ENCODE measurements at regions not wholly inside any gene's neighbourhood (a gene's known extent, or its start where the extent isn't known, plus 50 kb on each side); places are given as distances from the start of the nearest gene placed in this dataset.

DNA sequence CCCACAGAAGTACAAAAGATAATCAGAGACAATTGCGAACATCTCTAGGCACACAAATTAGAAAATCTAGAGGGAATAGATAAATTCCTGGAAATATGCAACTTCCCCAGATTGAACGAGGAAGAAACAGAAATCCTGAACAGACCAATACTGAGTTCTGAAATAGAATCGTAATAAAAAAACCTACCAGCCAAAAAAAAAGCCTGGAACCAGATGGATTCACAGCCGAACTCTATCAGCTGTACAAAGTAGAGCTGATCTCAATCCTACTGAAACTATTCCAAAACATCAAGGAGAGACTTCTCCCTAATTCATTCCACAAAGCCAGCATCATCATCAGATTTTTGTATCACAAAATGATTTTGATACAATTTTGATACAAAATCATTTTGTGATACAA is 206.4 kb downstream of the REEP3 start:
- intact Hi-C loops (cut with micrococcal nuclease), result loop anchor here (10.0 kb wide), 1 partner anchor 913 kb away; the partner anchor contains the start of gene EGR2

- intact Hi-C loops (cut with micrococcal nuclease), result no loop called here
Observed at GRCh38 chr10:63735305-63735704, 214.1 kb downstream of the REEP3 start.

- intact Hi-C loops (cut with micrococcal nuclease), result no loop called here
Observed at GRCh38 chr10:63738410-63738809, 217.2 kb downstream of the REEP3 start.

DNA sequence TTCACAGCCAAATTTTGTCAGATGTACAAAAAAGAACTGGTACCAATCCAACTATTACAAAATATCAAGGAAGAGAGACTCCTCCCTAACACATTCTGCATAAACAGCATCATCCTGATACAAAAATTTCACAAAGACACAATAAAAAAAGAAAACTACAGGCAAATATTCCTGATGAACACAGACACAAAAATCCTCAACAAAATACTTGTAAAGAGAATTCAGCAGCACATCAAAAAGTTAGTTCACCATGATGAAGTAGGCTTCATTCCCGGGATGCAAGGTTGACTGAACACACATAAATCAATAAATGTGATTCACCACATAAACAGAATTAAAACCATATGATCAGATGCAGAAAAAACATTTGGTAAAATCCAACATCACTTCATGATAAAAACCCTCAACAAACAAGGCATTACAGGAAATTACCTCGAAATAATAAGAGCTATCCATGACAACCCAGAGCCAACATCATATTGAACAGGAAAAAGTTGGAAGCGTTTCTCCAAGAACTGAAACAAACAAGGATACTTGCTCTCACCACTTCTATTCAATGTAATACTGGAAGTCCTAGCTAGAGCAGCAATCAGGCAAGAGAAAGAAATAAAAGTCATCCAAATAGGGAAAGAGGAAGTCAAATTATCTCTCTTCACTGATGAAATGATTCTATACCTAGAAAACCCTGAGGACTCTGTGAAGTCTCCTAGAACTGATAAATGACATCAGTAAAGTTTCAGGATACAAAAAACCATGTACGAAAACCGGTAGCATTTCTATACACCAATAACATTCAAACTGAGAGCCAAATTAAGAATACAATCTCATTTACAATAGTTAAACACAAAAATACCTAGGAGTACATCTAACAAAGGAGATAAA is 223.1 kb downstream of the REEP3 start:
- intact Hi-C loops (cut with micrococcal nuclease), result no loop called here

- intact Hi-C loops (cut with micrococcal nuclease), result no loop called here
Observed at GRCh38 chr10:63749915-63750314, 228.7 kb downstream of the REEP3 start.

- intact Hi-C loops (cut with micrococcal nuclease), result no loop called here
Observed at GRCh38 chr10:63751836-63752235, 230.6 kb downstream of the REEP3 start.

GRCh38 chr10:63752318-63752717 is 231.1 kb downstream of the REEP3 start:
- intact Hi-C loops (cut with micrococcal nuclease), result no loop called here

DNA sequence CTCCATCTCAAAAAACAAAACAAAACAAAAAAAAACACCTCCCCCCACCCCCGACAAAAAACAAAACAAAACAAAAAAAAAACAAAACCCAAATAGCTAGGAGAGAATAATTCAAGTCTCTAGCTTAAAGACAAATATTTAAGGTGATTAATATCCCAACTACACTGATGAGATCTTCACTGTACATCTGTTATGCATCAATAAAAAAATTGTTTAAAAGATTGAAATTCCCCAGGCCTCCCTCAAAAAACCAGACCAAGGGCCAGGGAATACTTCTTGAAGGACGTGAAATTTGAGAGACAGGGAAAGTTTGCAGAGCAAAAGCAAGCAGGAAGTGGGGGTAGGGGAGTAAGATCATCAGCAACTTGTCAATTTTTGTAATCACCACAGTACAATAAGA is 232.6 kb downstream of the REEP3 start:
- intact Hi-C loops (cut with micrococcal nuclease), result no loop called here

DNA sequence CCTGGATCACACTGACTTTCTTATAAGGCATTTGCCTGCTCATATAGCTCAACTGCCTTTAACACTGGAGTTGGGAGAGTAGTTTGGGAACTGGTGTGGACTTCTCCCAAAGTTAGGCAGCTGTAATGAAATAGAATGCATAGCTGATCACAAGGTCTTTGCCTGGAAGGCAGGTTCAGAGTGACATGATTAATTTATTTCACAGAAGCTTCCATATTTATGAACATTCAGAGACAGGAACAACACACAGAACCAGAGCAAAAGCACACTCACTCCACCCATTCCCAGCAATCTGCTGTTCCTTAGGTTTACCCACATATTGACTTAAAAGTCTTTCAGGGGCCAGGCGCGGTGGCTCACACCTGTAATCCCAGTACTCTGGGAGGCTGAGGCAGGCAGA is 234.2 kb downstream of the REEP3 start:
- intact Hi-C loops (cut with micrococcal nuclease), result no loop called here

DNA sequence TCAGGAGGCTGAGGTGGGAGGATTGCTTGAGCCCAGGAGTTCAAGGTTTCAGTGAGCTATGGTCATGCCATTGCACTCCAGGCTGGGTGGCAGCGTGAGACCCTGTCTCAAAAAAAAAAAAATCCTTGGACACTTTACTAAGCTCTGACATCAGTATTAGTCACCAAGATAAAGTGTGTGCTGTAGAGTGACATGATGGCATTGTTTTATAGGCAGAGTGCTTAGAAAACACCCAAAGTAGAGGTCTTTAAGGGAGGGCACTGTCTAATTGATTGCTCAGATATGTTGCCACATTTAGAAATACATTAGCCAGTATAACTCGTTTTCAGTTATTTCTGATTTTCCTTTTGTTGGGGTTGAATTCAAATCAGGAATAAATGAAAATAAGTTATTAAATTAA is 235.9 kb downstream of the REEP3 start:
- intact Hi-C loops (cut with micrococcal nuclease), result no loop called here

DNA sequence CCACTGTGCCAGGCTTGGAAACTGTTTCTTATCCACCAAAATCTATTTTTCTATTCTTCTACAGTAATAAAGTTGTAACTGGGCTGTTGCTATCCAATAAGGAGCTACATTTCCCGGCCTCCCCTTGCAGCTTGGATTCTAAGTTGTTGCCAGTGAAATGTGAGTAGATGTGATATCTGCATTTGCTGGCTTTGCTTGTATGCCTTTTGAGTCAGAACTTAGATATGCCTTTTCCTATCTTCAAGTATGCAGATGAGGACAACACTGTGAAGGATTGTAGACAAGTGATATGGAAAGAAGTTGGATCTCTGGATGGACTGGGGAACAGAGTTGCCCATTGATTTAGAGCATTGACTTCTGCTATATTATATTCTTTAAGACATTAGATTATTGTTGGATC is 236.9 kb downstream of the REEP3 start:
- intact Hi-C loops (cut with micrococcal nuclease), result no loop called here

DNA sequence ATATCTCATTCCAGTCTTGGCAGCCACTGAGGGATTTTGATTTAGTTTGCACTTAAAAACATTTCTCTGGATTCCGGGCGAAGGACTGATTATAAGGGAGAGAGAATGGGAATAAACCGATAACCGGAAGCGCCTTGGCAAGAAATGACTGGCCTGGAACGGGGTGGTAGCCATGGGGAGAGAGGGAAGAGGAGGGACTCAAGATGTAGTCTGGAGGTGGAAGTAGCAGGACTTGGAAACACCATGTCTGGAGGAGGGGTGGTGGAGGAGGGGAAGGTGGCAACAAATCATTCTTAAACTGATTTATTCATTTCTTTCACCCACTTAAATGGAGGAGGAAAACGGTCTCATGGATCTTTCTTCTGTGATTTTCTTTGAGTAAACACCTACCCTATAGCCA is 238.1 kb downstream of the REEP3 start:
- intact Hi-C loops (cut with micrococcal nuclease), result no loop called here

GRCh38 chr10:63760034-63760707 is 239.0 kb downstream of the REEP3 start:
- intact Hi-C loops (cut with micrococcal nuclease), result no loop called here

GRCh38 chr10:63760708-63761047 is 239.5 kb downstream of the REEP3 start:
- intact Hi-C loops (cut with micrococcal nuclease), result no loop called here

- intact Hi-C loops (cut with micrococcal nuclease), result no loop called here
Observed at GRCh38 chr10:63761243-63761642, 240.0 kb downstream of the REEP3 start.

GRCh38 chr10:63763744-63764143 is 242.5 kb downstream of the REEP3 start:
- intact Hi-C loops (cut with micrococcal nuclease), result no loop called here

- intact Hi-C loops (cut with micrococcal nuclease), result no loop called here
Observed at GRCh38 chr10:63765126-63765525, 243.9 kb downstream of the REEP3 start.

DNA sequence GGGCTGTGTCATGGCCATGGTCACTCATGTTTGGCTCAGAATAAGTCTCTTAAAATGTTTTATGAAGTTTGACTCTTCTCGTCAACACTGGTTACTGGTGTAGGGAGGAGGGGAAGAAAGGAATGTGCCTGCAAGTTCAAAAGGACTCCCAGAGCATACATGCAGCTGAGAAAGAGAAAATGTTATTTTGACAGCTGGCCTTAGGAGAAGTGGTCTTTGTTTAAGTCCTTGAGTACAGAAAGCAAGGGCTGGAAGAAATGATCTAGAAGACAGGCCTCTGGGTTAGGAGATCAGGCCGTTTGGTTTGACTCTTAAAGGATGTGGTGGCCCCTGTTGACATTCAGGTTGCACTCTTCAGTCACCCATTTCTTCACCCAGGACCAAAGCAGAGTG is 245.5 kb downstream of the REEP3 start:
- intact Hi-C loops (cut with micrococcal nuclease), result no loop called here

- intact Hi-C loops (cut with micrococcal nuclease), result no loop called here
Observed at GRCh38 chr10:63767138-63767801, 246.1 kb downstream of the REEP3 start.

DNA sequence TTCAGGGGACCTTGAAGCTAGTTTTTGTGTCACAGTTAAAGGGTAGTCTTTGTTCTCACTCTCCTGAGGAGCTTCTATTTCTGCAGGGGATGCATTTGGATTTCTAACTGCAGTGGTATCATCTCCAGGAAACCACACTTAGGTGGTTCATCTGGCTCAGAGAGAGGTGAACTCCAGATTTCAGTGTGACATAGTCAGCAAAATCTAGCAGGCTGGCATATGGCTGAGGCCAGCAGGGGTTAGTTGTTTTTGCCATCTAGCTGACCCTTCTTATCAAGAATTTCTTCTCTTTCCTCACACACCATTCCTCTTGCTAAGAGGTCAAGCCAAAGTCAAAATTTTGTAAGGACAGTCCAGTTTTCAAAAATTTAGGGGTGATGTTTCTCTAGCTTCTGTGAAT is 248.2 kb downstream of the REEP3 start:
- intact Hi-C loops (cut with micrococcal nuclease), result no loop called here

GRCh38 chr10:63770523-63770922 is 249.3 kb downstream of the REEP3 start:
- intact Hi-C loops (cut with micrococcal nuclease), result no loop called here

DNA sequence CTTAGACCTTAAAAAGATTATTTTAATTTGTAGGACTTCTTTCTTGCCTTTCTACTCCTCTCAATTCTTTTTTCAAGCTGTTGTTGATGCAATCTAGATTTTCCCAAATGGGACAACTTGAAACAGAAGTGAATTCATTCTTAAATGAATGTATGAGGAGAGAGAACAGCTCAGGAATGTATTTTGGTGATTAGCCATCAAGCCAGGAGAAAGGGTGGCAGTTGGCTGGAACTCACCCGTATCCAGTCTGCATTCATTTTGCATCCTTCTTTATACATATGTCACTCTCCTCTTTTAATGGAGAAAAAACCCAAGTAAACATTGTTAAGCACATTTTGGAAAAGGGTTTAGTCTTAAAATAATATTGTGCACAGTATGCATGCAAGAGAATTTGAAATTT is 251.3 kb downstream of the REEP3 start:
- intact Hi-C loops (cut with micrococcal nuclease), result no loop called here
